Chondrocyte (in vitro differentiated cells): ENCODE measurements at regions not wholly inside any gene's neighbourhood (a gene's known extent, or its start where the extent isn't known, plus 50 kb on each side); places are given as distances from the start of the nearest gene placed in this dataset.

ENCODE experiments used
- DNase-seq: peaks from one replicate; pipeline ENCODE4 v3.0.0; 2021; ENCODE audit warnings: mixed read lengths, low spot score
- H3K27ac Mint-ChIP-seq: one replicate; pipeline ENCODE4 v1.8.0; 2021; ENCODE audit warnings: mild to moderate bottlenecking, moderate library complexity, mixed read lengths; ENCODE audit not compliant: unreplicated experiment
- H3K27me3 Mint-ChIP-seq: 2 replicates; pipeline ENCODE4 v1.8.0; 2021; ENCODE audit warnings: low read depth, mixed read lengths
- H3K36me3 Mint-ChIP-seq: 2 replicates; pipeline ENCODE4 v1.8.0; 2021; ENCODE audit warnings: low read depth, mixed read lengths
- H3K4me1 Mint-ChIP-seq: 2 replicates; pipeline ENCODE4 v1.8.0; 2021; ENCODE audit warnings: low read depth, mild to moderate bottlenecking, mixed read lengths
- H3K4me3 Mint-ChIP-seq: one replicate; pipeline ENCODE4 v1.8.0; 2021; ENCODE audit warnings: mild to moderate bottlenecking, moderate library complexity, mixed read lengths; ENCODE audit not compliant: unreplicated experiment
- H3K9me3 Mint-ChIP-seq: 2 replicates; pipeline ENCODE4 v1.8.0; 2021; ENCODE audit warnings: low read depth, mixed read lengths
- CTCF ChIP-seq: fragments of 200-600 bp; sonication (generic); IDR thresholded peaks from 2 replicates; pipeline ENCODE4 v1.5.0; 2021; ENCODE audit warnings: antibody characterized with exemption, mild to moderate bottlenecking, moderate library complexity

DNA sequence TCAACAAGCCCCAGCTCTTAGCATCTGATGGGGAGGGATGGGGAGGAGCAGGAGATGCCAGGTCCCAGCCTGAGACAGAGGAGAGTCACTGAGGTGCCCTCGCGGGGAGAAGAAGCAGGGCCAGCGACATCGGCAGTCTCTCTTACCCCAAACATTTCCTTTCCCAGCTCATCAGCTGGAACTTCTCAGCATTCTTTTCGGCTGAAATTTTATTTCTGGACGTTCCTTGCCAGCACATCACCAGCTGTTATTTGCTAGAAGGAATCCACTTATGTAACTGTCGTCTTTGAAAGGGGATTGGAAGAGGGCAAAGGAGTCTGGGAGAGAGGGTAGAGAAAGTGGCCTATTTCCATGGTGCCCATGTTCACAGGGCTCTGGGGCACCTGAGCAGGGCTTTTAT, 101.0 kb upstream of the SHH start:
- H3K4me1 Mint-ChIP-seq: peaks cover 3% of the 10 kb centered on the region
- no peak overlapping the region for H3K27ac Mint-ChIP-seq
- no peak for TF ChIP-seq CTCF
- peaks cover 30% of the 10 kb centered on the region for H3K9me3 Mint-ChIP-seq
- H3K4me3 Mint-ChIP-seq: no peak overlapping the region
- H3K36me3 Mint-ChIP-seq: peaks cover 5% of the 10 kb centered on the region
- peaks cover 46% of the 10 kb centered on the region for H3K27me3 Mint-ChIP-seq
- DNase-seq: no peak

DNA sequence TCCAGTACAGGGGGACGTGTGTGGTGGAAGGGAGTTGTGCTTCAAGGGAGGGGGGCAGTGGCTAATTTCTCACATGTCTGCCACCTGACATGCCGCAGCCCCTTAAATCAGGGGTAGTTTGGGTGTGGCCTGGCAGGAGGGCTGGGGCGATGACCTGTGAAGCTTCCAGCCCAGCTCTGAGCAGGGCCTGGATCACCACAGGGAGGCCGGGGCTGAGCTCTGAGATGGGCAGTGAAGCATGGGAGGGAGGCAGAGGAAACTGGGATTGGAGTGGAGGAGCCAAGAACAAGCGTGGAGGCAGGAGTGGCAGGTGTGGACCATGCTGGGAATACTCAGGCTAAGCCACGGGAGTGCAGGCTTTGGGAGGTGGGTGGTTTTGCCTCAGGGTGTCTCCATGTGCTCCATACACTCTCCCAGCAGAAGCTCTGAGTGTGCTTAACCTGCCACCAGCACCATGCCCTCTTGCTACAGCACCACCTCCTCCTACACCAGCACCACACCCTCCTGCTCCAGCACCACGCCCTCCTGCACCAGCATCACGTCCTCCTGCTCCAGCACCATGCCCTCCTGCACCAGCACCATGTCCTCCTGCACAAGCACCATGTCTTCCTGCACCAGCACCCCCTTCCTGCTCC, 99.3 kb upstream of the SHH start:
- peaks cover 47% of the 10 kb centered on the region for H3K27me3 Mint-ChIP-seq
- H3K4me1 Mint-ChIP-seq: no peaks in the 10 kb centered on the region
- peaks cover 5% of the 10 kb centered on the region for H3K36me3 Mint-ChIP-seq
- no peak overlapping the region for H3K4me3 Mint-ChIP-seq
- H3K9me3 Mint-ChIP-seq: peaks cover 27% of the 10 kb centered on the region
- DNase-seq: no peak
- TF ChIP-seq CTCF: no peak
- H3K27ac Mint-ChIP-seq: no peak overlapping the region

DNA sequence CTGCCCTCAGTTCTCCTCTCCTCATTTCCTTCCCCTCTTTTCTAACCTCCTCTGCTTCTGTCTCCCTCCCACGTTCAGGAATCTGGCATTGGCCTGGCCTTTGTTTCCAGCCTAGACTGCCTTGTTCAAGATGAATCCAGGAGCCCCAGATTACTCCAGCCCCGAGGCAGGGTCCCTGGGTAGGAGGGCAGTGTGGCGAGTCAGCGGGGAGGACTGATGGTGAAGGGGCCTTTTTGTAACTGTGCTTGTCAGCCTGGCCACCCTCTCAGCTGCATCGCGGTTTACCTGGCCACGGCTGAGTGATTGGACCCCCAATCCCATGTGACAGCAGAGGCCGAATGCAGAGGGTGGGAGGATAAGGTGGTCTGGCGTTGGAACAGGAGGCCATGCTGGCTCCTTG, 96.1 kb upstream of the SHH start:
- no peak overlapping the region for H3K27ac Mint-ChIP-seq
- peaks cover 42% of the 10 kb centered on the region for H3K27me3 Mint-ChIP-seq
- no peak for TF ChIP-seq CTCF
- no peaks in the 10 kb centered on the region for H3K4me1 Mint-ChIP-seq
- H3K9me3 Mint-ChIP-seq: peaks cover 38% of the 10 kb centered on the region
- DNase-seq: peak; percentile 68
- peaks cover 2% of the 10 kb centered on the region for H3K36me3 Mint-ChIP-seq
- H3K4me3 Mint-ChIP-seq: no peak overlapping the region

- Mint-ChIP-seq H3K4me3 (no peak overlapping the region), H3K9me3 (peaks cover 32% of the 10 kb centered on the region), H3K4me1 (no peaks in the 10 kb centered on the region), H3K27ac (no peak overlapping the region), H3K27me3 (peaks cover 39% of the 10 kb centered on the region), H3K36me3 (peaks cover 2% of the 10 kb centered on the region)
- no peak for TF ChIP-seq CTCF
- DNase-seq: no peak
These were observed 95.4 kb upstream of the SHH start for GRCh38 chr7:155907450-155908200.

DNA sequence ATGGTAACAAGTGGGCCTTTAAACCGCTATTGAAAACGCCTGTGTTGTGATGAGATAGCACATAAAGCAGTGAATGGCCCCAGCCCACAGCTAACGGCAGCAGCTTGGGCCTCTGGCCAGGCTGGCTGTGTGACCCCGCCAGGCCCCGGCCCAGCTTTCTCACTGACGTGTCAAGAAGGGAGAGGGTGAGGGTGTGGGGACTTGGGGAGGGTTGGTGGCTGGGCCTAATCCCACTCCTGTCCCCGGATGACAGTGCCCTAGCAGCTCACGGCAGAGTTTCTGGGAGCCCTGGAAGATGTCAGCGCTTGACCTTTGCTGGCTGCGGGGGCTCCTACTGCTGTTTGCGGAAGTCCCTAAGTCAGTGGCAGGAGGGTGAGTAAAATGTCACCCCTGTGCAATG, 88.9 kb upstream of the SHH start:
- Mint-ChIP-seq H3K9me3 (peaks cover 19% of the 10 kb centered on the region), H3K4me1 (no peaks in the 10 kb centered on the region), H3K4me3 (no peak overlapping the region), H3K27ac (no peak overlapping the region), H3K36me3 (no peaks in the 10 kb centered on the region), H3K27me3 (peaks cover 22% of the 10 kb centered on the region)
- no peak for TF ChIP-seq CTCF
- DNase-seq: peak; percentile 75
